Left lobe of liver (tissue), 2 donors: ENCODE measurements at regions not wholly inside any gene's neighbourhood (a gene's known extent, or its start where the extent isn't known, plus 50 kb on each side); places are given as distances from the start of the nearest gene placed in this dataset.

ENCODE experiments used
- ATAC-seq: fragments of 200-7000 bp; cut with Tn5 transposase; one replicate; pipeline ENCODE4 v1.9.1; 2020; ENCODE audit warnings: mild to moderate bottlenecking, moderate library complexity
- DNase-seq: peaks from one replicate; pipeline ENCODE4 v3.0.0-alpha.2; 2020; ENCODE audit warnings: low spot score
- donor health status: DM: no; HTN: no; CAD: no; lungs with moderate emphysema.
- donor health status: DM: no; HTN: yes; CAD: no.

DNA sequence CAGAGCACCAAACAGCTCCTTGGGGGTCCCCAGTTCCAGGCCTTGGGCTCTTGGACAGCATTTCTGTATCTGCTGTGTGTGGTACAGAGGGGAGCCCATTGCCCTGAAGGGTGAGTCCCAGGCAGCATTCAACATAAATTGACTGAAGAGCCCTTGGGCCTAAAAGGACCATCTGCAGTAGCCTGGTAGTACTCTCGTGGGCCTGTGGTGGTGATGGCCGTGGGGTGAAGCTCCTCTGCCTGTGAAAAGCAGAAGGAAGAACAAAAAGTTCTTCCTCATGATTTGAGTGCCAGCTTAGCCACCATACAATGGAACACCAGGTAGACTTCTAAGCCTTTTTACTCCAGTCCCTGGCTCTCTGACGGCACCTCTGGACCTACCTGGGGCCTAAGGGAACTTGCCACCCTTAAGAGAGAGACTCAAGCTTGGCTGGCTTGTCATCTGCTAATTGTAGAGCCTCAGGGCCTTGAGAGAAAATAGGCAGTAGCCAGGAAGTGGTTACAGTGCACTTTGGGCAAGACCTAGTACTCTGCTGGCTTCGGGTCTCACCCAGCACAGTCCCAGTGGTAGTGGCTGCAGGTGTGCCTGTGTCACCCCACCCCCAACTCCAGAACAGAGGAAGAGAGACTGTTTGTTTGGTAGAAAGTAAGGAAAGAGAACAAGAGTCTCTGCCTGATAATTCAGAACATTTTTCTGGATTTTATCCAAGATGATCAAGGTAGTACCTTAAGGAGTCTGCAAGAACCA is 84.6 kb upstream of the CERS6 start:
- no peak for DNase-seq
- ATAC-seq = no peak

DNA sequence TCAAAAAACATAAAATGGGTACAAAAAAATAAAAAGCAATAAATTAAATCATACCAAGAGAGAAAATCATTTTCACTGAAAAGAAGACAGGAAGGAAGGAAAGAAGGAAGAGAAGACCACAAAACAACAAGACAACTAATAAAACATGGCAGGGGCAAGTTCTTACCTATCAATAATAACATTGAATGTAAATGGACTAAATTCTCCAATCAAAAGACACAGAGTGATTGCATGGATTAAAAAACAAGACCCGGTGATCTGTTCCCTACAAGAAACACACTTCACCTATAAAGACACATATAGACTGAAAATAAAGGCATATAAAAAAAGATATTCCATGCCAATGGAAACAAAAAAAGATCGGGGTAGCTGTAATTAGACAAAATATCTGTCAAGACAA is 82.6 kb upstream of the CERS6 start:
- DNase-seq (no peak), ATAC-seq (no peak)

DNA sequence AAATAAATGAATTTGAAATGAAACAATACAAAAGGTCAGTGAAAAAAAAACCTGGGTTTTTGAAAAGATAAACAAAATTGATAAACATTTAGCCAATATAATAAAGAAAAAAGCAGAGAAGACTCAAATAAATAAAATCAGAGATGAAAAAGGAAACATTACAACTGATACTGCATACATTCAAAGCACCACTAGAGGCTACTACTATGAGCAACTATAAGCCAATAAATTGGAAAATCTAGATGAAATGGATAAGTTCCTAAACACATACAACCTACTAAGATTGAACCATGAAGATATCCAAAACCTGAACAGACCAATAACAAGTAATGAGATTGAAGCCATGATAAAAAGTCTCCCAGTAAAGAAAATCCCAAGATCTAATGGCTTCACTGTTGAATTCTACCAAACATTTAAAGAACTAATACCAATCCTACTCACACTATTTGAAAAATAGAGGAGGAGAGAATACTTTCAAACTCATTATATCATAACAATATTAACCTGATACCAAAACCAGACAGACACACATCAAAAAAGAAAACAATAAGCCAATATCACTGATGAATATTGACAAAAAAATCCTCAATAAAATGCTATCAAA is 80.8 kb upstream of the CERS6 start:
- no peak for DNase-seq
- ATAC-seq = peak; percentile 71

- no peak for ATAC-seq
- DNase-seq = no peak
These were observed 77.0 kb upstream of the CERS6 start for GRCh38 chr2:168378960-168379669.

- ATAC-seq (no peak), DNase-seq (no peak)
These were observed 75.6 kb upstream of the CERS6 start for GRCh38 chr2:168380500-168380899.

DNA sequence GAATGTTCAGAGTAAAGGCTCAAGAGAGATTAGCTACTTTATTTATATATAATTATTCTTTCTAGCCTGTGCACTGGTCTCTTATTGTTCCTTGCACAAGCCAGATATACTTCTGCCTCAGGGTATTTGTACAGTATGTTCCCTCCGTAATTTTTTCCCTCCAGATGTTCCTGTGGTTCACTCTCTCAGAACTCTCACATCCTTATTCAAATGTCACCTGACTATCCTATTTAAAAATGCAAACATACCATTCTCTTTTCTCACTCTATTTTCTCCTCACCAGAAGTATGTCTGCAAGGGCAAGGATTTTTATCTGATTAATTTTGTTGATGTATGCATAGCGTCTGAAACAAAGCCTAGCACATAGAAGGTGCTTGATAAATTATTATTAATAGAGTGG is 64.0 kb upstream of the CERS6 start:
- no peak for DNase-seq
- ATAC-seq = no peak

- DNase-seq (no peak), ATAC-seq (no peak)
These were observed 63.3 kb upstream of the CERS6 start for GRCh38 chr2:168392797-168393196.

GRCh38 chr2:168394262-168394661 is 61.8 kb upstream of the CERS6 start:
- ATAC-seq (no peak), DNase-seq (no peak)

GRCh38 chr2:168396131-168396530 is 59.9 kb upstream of the CERS6 start:
- no peak for ATAC-seq

DNA sequence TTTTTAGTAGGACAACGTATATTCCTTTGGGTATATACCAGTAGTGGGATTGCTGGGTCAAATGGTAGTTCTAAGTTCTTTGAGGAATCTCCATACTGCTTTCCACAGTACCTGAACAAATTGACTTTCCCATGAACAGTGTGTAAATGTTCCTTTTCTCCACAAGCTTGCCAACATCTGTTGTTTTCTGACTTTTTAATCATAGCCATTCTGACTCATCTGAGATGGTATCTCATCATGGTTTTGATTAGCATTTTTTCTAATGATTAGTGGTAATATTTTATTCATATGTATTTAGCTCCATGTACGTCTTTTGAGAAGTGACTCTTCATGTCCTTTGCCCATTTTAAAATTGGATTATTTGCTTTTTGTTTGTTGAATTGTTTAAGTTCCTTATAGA is 58.4 kb upstream of the CERS6 start:
- DNase-seq = no peak
- ATAC-seq = no peak

More at GRCh38 chr2:168396131-168396530, 59.9 kb upstream of the CERS6 start:
- no peak for DNase-seq

DNA sequence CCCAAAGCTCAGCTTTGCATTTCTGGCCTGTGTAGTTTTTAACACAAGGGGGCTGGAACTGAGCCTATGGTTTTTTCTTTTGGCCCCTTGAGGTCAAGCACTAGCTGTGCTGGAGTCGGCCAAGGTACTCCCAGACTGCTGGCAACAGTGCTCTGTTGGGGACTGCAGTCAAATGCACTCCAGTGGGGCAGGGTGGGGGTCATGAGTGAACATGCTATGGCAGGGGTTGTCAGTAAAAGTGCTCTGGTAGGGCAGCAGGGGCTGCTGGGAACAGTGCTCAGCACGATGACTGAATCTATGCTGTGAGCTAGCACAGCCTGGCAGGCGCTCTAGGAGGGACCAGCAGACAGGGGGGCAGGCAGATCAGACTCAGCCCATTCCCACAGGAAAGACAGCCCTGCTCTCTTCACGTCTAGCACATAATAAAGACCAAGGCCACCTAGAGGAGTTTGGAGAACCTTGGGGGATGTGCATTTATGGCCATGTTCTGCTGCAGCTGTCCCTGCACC is 55.0 kb upstream of the CERS6 start:
- no peak for ATAC-seq

DNA sequence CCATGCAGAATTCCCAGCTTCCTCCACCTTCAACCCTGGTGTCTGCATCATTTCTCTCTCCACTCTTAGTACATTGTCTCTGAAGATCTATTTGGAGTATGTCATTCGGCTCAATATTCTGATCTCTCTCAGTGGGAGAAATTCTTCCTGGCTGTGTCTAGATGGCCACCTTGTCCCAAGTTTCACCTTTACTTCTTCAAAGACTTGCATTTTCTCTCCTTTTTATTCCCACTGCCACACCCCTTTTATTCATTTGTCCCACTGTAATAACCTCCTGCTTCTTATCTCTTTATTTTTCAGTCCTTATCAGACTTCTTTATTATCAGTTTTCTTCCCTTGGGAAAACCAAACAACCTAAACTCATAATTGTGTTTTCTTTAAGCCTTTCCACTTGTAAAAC is 54.3 kb upstream of the CERS6 start:
- no peak for ATAC-seq
- no peak for DNase-seq

More for the DNA sequence above, 55.0 kb upstream of the CERS6 start:
- no peak for DNase-seq

DNA sequence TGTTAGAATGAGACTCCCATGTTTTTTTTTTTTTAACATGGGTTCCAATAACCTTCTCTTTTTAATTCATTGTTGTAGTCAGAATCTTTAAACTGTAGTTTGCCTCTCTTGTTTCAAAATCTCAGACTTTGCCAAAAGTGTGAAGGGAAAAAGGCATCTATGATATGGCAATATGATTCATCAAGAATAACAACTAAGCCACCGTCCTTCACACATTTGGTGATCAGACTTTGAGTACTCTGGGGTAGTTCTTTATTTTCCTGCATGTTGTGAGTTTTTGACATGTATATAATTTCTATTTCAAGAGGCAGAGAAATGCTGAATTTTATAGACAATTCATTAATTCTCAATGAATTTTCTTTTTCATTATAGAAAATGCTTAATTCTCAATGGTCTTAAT is 53.5 kb upstream of the CERS6 start:
- ATAC-seq (no peak), DNase-seq (no peak)

DNA sequence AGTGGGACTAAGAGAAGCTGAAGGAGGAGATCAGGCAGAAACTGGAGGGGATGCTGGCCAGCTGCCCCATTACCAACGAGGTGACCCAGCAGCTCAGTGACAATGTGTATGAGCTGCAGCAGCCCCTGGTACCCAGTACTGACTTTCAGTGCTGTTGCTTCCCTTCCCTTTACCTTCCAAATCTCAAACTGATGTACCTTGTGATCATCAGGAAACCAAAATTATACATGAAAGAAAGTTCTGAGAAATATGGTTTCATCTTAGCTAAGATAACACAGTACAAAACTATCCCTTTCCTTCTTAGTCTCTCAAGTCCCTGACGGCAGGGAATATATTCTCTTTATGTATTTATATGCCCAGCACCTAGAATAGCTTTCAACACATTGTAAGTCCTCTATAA is 52.3 kb upstream of the CERS6 start:
- no peak for DNase-seq
- ATAC-seq = no peak

- ATAC-seq (no peak), DNase-seq (no peak)
These were observed 51.3 kb upstream of the CERS6 start for GRCh38 chr2:168404764-168405163.
